GM23338 (cell line): ENCODE measurements at regions not wholly inside any gene's neighbourhood (a gene's known extent, or its start where the extent isn't known, plus 50 kb on each side); places are given as distances from the start of the nearest gene placed in this dataset.
"Not testable (repeated sequence)": the region's sequence is repeated elsewhere in the genome, so short reads cannot be mapped to it uniquely, and the experiment has no call there.

Experiments used
- ATAC-seq: fragments of 200-7000 bp; cut with Tn5 transposase; 3 replicates; pipeline ENCODE4 v1.9.1; 2020
- DNase-seq: peaks from one replicate; pipeline ENCODE4 v3.0.0-alpha.2; 2015; ENCODE audit warnings: low spot score
- H2AFZ ChIP-seq: fragments of 200-600 bp; sonication (generic); 2 replicates; pipeline ENCODE4 v1.8.0; 2016; ENCODE audit warnings: antibody characterized with exemption, mild to moderate bottlenecking, moderate library complexity
- H3F3A ChIP-seq: fragments of 200-600 bp; sonication (generic); replicated peaks from 2 replicates; pipeline ENCODE4 v1.8.0; 2017; ENCODE audit warnings: antibody characterized with exemption, mixed run types, low read depth
- H3K27ac ChIP-seq: fragments of 200-600 bp; sonication (generic); 2 replicates; pipeline ENCODE4 v1.6.1; 2016; ENCODE audit warnings: low read depth
- H3K27me3 ChIP-seq: fragments of 200-600 bp; sonication (generic); 2 replicates; pipeline ENCODE4 v1.8.0; 2016; ENCODE audit warnings: mild to moderate bottlenecking, mixed run types, moderate library complexity; ENCODE audit not compliant: insufficient read depth
- H3K36me3 ChIP-seq: fragments of 200-600 bp; sonication (generic); 2 replicates; pipeline ENCODE4 v1.8.0; 2016; ENCODE audit warnings: mild to moderate bottlenecking; ENCODE audit not compliant: insufficient read depth
- H3K4me1 ChIP-seq: fragments of 200-600 bp; sonication (generic); 2 replicates; pipeline ENCODE4 v1.8.0; 2016; ENCODE audit warnings: mild to moderate bottlenecking, moderate library complexity; ENCODE audit not compliant: insufficient read depth
- H3K4me2 ChIP-seq: fragments of 200-600 bp; sonication (generic); 2 replicates; pipeline ENCODE4 v1.7.1; 2017; ENCODE audit warnings: mixed run types
- H3K4me3 ChIP-seq: fragments of 200-600 bp; sonication (generic); 2 replicates; pipeline ENCODE4 v1.6.1; 2016; ENCODE audit warnings: mixed run types
- H3K79me2 ChIP-seq: fragments of 200-600 bp; sonication (generic); replicated peaks from 2 replicates; pipeline ENCODE4 v1.8.0; 2017; ENCODE audit warnings: mild to moderate bottlenecking; ENCODE audit not compliant: insufficient read depth
- H3K9me2 ChIP-seq: fragments of 200-600 bp; sonication (generic); 2 replicates; pipeline ENCODE4 v1.8.0; 2017; ENCODE audit not compliant: insufficient read depth
- H4K20me1 ChIP-seq: fragments of 200-600 bp; sonication (generic); replicated peaks from 2 replicates; pipeline ENCODE4 v1.8.0; 2017; ENCODE audit warnings: mild to moderate bottlenecking; ENCODE audit not compliant: insufficient read depth
- H3K27ac Mint-ChIP-seq: 2 replicates; pipeline ENCODE4 v1.8.0; 2020; ENCODE audit warnings: inconsistent platforms, mild to moderate bottlenecking, moderate library complexity, mixed read lengths
- H3K27me3 Mint-ChIP-seq: 3 replicates; pipeline ENCODE4 v1.8.0; 2022; ENCODE audit warnings: low read depth, mild to moderate bottlenecking, moderate library complexity, mixed read lengths, inconsistent platforms; ENCODE audit not compliant: insufficient read depth, poor library complexity
- H3K36me3 Mint-ChIP-seq: 3 replicates; pipeline ENCODE4 v1.8.0; 2021; ENCODE audit warnings: low read depth, mild to moderate bottlenecking, inconsistent platforms, moderate library complexity, mixed read lengths
- H3K4me1 Mint-ChIP-seq: 3 replicates; pipeline ENCODE4 v1.8.0; 2020; ENCODE audit warnings: mild to moderate bottlenecking, inconsistent platforms, mixed read lengths
- H3K4me3 Mint-ChIP-seq: 3 replicates; pipeline ENCODE4 v1.8.0; 2021; ENCODE audit warnings: moderate library complexity, mild to moderate bottlenecking, inconsistent platforms, mixed read lengths
- H3K9me3 Mint-ChIP-seq: 3 replicates; pipeline ENCODE4 v1.8.0; 2020; ENCODE audit warnings: moderate library complexity, mild to moderate bottlenecking, inconsistent platforms, mixed read lengths
- CREB1 ChIP-seq: fragments of 250-450 bp; sonication (Bioruptor Pico); IDR thresholded peaks from 2 replicates; pipeline ENCODE4 v1.5.0; 2020; ENCODE audit warnings: low read depth, mild to moderate bottlenecking, moderate library complexity
- POLR2AphosphoS5 ChIP-seq: IDR thresholded peaks from 2 replicates; pipeline ENCODE4 v1.6.1; 2016; ENCODE audit warnings: antibody characterized with exemption, low read depth
- ZNF462 ChIP-seq: fragments of 250-450 bp; sonication (Bioruptor Pico); IDR thresholded peaks from 2 replicates; pipeline ENCODE4 v1.5.0; 2020; ENCODE audit warnings: mild to moderate bottlenecking, moderate library complexity

- ATAC-seq (no peak), DNase-seq (no peak)
- Histone ChIP-seq H3K4me1 (no peaks in the 10 kb centered on the region; the same call in 1 of the 2 replicates), H3K36me3 (no peaks in the 10 kb centered on the region), H3F3A (no peaks in the 10 kb centered on the region), H3K27me3 (no peaks in the 10 kb centered on the region), H3K9me2 (no peaks in the 10 kb centered on the region), H2AFZ (no peak overlapping the region; the same call in 1 of the 2 replicates), H4K20me1 (no peaks in the 10 kb centered on the region), H3K4me2 (no peak overlapping the region), H3K4me3 (no peak overlapping the region), H3K79me2 (no peaks in the 10 kb centered on the region), H3K27ac (no peak overlapping the region)
- Mint-ChIP-seq H3K27me3 (peaks cover 2% of the 10 kb centered on the region), H3K9me3 (peaks cover 5% of the 10 kb centered on the region; the same call in 1 of the 3 replicates), H3K4me3 (no peak overlapping the region), H3K27ac (no peak overlapping the region), H3K36me3 (peaks cover 5% of the 10 kb centered on the region; the same call in 2 of the 3 replicates), H3K4me1 (peaks cover 11% of the 10 kb centered on the region)
- TF ChIP-seq CREB1 (CRISPR knock-in tag): no peak
- no peak for TF ChIP-seq ZNF462 (CRISPR knock-in tag)
- no peak for TF ChIP-seq POLR2AphosphoS5
Observed at GRCh38 chr5:91288118-91288916, 94.8 kb downstream of the ARRDC3 start.

GRCh38 chr5:91285062-91285461 is 98.1 kb downstream of the ARRDC3 start:
- peaks cover 16% of the 10 kb centered on the region for H3K27me3 ChIP-seq
- not testable (repeated sequence) for H3K79me2 ChIP-seq, H3F3A ChIP-seq, H3K9me2 ChIP-seq, H3K4me3 Mint-ChIP-seq, H3K36me3 ChIP-seq, H2AFZ ChIP-seq, H3K4me1 Mint-ChIP-seq, DNase-seq, H3K4me1 ChIP-seq, H3K36me3 Mint-ChIP-seq, H3K27ac Mint-ChIP-seq, H3K9me3 Mint-ChIP-seq, H3K27me3 Mint-ChIP-seq, H4K20me1 ChIP-seq, ATAC-seq, H3K27ac ChIP-seq, H3K4me2 ChIP-seq, H3K4me3 ChIP-seq
